ENCODE measurements at regions not wholly inside any gene's neighbourhood (a gene's known extent, or its start where the extent isn't known, plus 50 kb on each side); places are given as distances from the start of the nearest gene placed in this dataset.
"Not testable (repeated sequence)": the region's sequence is repeated elsewhere in the genome, so short reads cannot be mapped to it uniquely, and the experiment has no call there.

DNA sequence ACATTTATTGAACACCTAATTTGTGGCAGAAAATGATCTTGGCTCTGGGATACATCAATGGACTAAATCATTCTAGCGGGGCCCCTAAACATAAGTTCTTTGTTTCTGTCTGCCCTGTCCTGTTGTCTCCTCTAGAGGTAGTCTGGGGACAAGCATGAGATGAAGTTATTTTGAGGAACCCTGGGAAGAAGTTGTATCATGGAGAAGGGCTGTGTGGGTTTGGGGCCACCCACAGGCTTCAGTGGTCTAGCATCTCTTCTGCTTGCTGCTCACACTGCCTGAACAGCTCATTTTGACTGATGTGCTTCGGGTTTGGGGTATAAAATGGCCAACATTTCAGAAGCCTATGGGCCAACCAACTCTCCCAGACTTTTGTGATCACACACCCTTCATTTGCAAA, 50.3 kb upstream of the OSBPL11 start:
- no peak for DNase-seq (ENCODE audit: low read depth)

DNA sequence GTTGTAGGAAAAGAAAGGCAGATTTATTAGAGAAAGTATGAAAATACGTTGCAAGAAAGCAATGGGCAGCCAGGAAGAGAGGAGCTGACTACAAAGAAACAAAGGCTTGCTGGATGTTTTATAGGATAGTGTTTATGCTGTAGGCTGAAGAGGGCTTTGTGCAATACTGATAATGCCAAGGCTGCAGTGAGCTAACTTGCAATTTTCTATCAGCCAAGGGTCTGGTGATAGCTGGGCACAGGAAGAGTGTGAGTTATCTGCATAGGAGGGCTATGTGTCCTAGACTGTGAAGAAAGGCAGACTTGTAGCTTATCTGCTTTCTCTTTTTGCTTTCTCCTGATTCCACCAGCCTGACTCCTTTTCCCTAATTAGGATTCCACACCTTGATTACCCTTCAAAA, 51.3 kb upstream of the OSBPL11 start:
- DNase-seq (ENCODE audit: low read depth) = no peak

DNA sequence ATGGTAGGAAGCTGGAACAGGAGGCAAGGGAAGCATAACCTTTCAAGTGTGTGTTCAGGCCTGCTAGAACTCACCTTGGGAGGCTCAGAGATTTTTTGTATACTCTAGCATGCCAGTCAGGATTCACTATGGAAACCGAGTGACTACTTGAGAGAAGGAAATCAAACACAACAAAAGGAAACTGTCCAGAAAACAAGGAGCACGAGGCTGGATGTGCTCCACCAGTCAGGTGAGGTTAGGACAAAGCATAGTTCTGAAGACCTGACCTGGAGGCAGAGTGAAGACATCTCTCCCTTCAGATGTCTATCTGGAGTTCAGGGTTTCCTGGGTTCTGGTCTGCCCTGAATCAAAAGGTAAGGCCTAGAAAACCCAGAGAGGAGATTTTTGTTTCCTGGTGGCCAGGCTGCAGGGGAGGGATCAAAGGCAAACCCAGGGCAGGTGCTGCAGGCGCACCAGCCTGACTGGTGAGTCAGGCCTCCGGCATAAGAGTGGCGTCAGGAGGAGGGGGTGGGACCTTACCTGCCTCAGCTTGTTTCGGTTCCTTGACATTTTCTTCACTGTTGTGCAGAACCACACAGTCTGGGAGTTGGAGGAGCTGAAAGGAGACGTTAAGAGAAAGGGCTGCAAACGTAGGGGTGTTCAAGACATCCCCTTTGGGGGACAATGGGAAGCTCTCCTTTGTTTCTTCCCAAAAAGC, 52.2 kb upstream of the OSBPL11 start:
- DNase-seq (ENCODE audit: low read depth) = no peak

DNA sequence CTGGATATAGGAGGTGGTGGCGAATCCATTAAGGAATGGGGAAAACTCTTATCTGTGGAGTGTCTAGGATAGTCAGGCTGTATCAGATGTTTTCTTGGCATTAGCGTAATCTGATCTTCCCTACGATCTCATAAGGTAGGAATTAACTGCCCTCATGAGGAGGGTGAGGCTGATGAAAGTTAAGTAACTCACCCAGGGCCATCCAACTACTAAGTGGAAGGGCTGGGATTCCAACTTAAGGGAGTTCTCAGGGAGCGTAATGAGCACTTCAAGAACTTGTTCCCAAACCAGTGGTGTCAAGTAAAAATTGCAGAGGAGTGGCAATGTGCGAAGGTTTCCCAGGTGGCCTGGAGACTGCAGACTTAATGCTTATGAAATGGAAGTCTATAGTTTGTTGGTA, 55.9 kb upstream of the OSBPL11 start:
- DNase-seq (ENCODE audit: low read depth) = no peak

DNA sequence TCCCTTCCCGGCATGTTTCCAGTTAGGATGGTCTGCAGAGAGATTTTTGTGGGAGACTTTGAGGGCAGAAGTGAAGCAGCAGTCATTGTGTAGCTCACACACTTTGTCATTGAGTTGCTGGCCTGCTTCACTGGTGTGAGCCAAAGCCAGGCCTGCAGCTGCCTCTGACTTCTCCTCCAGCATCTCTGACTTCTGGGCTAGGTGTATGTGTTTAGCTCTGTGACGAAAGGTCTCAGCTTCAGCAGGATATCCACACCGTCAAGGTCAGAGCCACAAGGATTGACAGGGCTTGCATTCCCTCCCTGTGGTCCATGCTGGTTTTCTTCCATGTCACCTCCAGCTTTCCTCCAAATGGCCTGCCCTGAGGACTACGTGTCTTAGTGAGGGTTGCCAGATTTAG, 57.1 kb upstream of the OSBPL11 start:
- DNase-seq (ENCODE audit: low read depth) = no peak

DNA sequence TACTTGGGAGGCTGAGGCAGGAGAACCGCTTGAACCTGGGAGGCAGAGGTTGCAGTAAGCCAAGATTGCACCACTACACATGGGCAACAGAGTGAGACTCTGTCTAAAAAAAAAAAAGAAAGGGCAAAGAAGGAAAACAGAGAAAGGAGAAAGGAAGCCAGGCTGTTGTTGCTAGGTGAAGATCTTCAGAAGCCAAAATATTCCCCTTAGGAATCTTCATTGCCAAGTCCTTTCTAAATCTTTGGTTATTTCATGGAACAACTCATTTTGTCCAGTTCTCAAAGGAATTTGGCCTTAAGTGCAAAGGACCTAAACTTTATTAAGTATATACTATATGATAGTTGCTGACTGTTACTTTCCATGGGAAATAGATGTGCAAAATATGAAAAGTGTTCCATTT, 59.2 kb upstream of the OSBPL11 start:
- no peak for DNase-seq (ENCODE audit: low read depth)

DNA sequence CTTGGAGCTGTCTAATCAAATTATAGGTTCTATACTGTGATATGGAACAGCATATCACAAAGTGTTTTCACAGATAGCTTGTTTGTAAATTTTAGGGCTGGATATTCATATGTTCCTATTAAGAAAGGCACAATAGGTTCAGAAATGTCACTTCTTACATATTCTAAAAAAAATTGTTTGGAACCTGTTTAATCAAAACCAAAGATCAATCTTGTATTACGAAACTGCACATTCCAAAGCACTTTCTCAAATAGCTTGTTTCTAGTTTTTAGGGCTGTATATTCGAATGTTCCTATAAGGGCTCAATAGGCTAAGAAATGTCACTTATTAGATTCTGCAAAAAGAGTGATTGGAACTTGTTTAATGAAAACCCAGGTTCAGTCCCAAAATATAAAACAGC, 67.4 kb upstream of the OSBPL11 start:
- no peak for DNase-seq (ENCODE audit: low read depth)

DNA sequence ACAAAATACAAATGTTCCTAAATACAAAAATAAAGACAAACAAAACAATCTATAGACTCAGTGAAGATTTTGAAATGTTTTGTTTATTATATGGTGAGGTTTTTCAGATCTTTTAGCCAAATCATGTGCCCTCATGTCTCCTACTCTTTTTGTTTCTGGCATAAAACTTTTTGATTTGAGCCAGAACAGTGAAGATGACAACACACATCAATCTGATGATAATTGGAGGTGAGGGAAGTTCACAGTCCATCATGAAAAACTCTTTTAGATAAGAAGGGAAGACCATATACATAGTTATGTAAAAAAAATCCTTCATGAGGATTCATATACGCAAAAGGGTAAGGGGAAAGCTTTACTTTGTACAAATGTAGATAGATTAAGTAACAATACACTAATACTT, 75.1 kb upstream of the OSBPL11 start:
- DNase-seq (ENCODE audit: low read depth) = no peak

DNA sequence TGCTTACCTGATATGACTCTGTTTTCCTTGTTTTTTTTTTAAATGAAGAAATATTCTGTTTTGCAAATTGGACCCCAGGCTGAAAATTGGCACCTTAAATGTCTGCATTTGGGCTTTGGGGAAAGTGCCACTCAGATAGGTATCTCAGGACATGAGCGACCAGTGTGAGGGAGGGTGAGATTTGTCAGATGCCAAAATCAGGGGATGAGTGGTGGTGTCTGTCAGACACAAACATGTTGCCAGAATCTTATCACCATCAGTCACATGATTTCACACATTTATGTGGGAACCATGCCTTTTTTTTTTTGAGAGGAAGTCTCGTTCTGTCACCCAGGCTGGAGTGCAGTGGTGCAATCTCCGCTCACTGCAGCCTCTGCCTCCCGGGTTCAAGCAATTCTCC, 75.6 kb upstream of the OSBPL11 start:
- no peak for DNase-seq (ENCODE audit: low read depth)

DNA sequence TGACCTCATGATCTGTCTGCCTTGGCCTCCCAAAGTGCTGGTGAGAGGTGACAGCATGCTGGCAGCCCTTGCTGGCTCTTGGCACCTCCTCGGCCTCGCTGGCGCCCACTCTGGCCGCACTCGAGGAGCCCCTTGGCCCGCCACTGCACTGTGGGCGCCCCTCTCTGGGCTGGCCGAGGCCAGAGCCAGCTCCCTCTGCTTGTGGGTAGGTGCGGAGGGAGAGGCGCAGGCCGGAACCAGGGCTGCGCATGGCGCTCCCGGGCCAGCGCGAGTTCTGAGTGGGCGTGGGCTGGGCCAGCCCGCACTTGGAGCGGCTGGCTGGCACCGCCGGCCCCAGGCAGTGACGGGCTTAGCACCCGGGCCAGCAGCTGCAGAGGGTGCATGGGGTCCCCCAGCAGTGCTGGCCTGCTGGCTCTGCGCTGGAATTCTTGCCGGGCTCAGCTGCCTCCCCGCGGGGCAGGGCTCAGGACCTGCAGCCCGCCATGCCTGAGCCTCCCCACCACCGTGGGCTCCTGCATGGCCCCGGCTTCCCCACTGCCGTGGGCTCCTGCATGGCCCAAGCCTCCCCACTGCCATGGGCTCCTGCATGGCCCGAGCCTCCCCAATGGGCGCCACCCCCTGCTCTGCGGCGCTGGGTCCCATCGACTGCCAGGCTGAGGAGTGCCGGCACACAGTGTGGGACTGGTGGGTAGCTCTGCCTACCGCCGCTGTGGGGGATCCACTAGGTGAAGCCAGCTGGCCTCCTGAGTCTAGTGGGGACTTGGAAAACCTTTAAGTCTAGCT, 76.4 kb upstream of the OSBPL11 start:
- DNase-seq (ENCODE audit: low read depth) = no peak

DNA sequence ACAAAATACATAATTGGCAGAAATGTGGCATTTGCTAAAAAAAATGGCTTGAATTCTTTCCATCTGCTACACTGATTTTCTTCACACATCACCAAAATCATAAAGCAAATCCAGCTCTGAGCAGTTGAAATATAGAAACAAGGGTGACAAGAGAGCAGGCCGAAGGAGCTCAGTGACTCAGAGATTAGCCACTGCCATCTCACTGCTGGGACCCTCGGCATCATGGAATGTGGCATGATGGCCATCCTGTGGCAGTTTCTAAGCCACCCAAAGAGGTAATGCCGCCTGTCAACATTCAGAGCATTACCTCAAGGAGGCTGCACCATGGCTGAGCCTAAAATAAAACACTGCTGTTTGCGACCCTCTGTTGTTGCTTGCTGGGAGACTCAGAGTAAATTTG, 80.5 kb upstream of the OSBPL11 start:
- no peak for DNase-seq (ENCODE audit: low read depth)

DNA sequence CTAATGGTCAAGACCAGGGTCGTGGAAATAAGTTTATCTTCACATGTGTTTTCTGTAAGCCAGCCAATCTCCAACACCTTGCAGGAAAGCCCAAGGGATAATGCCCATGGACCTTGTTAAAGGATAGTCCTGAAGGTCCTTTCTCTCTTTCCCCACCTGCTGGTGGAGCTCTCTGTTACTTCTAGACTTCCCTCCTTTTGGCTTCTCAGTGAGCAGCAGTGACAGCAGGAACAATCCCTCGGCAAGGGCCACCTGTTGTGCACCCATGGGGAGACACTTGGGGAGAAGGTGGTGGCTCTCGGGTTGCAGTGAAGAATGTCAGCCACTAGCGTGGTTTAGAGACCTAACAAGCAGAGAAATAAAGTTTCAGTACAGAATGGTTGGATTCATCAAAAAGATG, 84.0 kb upstream of the OSBPL11 start:
- DNase-seq (ENCODE audit: low read depth) = no peak

DNA sequence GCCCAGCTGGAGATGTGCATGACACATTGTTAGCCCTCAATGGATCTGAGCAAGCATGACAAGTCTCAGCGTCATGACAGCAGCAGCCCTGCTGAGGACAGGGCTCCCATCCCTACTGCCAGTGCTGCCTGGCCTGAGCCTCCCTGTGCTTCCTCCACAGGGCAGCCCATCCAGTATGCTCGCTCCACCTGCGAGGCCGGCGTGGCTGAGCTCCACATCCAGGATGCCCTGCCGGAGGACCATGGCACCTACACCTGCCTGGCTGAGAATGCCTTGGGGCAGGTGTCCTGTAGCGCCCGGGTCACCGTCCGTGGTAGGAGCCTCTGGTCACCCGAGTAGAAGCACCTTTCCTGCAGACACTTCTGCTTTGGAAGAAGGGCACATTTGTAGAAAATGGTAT, 85.8 kb upstream of the OSBPL11 start:
- no peak for DNase-seq (ENCODE audit: low read depth)

DNA sequence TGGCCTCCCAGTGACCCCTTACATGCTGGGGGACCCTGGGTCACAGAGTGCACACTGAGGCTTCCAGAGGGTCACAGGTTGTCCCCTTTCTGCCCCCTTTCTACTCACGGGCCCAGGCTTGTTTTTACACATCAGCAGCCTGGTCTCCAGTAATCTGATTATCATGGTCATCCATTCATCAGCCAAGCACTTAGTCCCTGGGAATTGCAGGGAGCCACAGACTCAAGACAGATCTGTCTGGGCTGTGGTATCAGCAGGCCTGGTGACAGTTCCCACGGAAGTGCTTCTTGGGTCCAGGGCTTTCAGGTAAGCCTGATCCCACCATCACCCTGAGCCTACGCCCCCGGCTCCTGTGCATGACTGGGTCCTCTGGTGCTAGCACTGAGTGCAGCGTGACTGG, 86.6 kb upstream of the OSBPL11 start:
- DNase-seq (ENCODE audit: low read depth) = not testable (repeated sequence)

DNA sequence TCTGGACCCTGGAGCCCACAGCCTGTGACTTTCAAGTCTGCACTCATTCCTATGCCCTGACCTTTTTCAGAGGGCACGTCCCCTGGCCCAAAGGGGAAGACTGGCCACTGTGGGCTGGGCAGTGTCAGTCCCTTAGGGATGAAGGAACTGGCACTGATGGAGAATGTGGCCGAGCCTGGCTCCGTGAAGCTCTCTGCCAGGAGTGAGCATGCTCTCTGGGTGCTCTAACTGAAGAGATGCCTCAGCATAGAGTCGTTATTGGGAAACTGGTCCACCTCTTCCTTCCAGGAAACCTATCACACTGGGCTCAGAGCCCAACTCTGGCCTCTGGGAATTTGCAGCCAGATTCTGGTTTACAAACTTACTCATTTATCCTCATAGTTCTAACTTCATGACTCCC, 87.3 kb upstream of the OSBPL11 start:
- DNase-seq (ENCODE audit: low read depth) = peak; percentile 8

DNA sequence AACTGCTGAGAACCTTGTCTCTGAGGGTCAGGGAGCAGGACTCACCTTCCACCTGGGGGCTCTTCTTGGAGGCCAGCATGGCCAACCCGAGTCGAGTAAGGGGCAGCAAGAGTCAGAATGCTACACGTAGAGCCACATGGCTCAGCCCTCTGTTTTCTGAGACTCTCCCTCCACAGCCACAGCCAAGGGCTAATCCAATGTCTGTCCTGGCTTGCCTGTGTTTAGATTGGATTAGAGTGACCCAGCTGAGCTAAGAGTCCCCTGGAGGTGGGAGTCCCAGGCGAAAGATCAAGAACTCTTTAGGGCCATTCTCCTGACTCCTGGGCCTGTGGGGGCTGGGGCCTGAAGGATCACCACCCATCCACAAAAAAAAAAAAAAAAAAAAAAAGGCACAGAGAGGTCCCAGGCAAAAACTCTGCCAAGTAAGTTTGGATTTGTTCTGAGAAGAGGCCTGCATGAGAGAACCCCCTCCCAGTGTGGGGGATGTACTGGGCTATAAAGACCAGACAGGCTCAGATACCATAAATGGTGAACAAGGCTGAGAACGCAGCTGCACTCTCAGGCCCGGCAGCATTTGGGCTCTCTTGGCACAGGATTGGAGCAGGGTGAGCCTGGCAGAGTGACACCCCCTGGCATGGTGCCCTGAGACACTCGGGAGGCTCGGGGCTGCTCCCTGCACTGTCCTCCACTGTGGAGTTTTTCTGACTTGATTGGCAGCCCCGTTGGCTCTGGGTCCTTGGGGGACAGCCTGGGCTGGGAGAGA, 88.0 kb upstream of the OSBPL11 start:
- DNase-seq (ENCODE audit: low read depth) = peak; percentile 4

DNA sequence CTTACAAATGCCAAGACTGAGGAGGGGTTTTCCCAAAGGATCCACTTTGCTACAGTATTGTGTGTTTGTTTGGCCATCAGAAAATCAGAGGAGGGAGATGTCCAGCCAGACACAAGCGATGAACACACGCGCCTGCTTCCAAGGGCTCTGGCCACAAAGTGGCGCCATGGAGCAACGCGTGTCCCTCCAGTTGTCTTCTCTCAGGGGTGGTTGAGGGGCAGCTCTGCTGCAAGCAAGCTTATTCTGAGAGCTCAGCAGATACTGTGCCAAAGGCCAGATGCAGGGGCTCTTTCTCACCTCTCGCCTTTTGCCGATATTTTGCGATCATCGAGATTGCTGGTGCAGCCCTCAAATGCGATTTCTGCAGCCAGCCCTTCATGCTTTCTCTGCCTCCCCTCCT, 88.9 kb upstream of the OSBPL11 start:
- peak; percentile 5 for DNase-seq (ENCODE audit: low read depth)

DNA sequence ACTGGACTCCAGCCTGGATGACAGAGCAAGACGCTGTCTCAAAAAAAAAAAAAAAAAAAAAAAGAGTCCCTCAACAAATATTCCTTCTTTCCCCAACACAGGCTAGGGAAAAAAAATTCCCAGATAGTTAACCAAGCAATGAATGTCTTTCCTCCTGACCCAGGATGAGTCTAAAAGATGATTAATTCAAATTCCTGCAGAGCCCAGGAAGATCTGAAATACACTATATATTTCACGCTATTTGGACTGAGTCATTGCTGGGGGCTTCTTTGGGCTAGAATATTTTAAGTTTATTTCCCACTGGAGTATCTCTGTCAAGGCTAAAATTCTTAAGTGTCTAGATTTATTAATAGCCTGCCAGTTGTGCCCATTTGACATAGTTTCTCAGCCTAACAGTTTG, 90.4 kb upstream of the OSBPL11 start:
- DNase-seq (ENCODE audit: low read depth) = not testable (repeated sequence)

DNA sequence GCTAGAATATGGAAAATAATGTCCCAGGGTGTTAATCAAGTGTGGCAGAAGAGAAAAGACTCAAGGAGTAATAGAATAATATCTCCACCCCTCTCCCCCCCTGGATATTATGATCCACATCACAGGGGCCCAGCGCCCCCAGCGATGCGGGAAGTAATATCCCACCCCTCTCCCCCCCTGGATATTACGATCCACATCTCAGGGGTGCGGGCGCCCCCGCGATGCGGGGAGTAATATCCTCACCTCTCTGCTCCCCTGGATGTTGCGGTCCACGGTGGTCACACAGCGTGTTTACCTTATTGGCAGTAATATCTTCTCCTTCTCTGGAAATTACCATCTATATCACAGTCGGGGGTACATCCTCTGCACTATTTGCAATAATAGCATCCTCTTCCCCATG, 97.1 kb upstream of the OSBPL11 start:
- DNase-seq (ENCODE audit: low read depth) = no peak

DNA sequence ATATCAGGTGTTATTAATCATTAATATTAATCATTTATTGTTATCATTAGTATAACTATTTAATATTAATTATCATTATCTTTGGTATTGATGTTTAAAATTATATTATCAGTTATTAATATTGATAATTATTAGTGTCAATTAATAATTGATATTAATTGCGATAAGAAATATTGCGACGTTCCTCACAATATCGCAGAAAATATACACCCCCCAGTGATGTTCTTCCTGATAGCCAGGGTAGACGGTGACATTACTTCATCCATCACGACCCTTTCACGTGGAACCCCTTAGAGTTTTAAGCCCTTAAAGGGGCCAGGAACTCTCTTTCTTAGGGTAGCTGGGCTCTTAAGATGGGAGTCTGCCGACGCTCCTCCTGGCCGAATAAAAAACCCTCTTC, 98.6 kb upstream of the OSBPL11 start:
- no peak for DNase-seq (ENCODE audit: low read depth)

DNA sequence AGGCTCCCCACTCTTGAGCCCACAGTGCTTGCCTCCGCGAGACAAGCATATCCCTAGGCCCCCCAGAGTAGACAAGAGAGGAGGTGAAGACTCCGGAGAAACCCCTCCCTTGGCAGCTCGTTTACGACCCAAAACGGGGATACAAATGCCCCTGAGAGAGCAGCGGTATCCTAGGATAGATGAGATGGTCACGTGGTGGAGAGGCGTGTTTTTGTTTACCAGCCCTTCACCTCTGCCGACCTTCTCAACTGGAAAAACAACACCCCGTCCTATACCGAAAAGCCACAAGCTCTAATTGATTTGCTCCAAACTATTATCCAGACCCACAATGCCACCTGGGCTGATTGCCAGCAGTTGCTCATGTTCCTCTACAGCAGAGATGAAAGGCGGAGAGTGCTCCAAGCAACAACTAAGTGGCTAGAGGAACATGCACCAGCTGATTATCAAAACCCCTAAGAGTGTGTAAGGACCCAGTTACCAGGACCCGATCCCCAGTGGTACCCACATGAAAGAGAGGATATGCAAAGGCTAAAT, 99.5 kb upstream of the OSBPL11 start:
- DNase-seq (ENCODE audit: low read depth) = no peak

DNA sequence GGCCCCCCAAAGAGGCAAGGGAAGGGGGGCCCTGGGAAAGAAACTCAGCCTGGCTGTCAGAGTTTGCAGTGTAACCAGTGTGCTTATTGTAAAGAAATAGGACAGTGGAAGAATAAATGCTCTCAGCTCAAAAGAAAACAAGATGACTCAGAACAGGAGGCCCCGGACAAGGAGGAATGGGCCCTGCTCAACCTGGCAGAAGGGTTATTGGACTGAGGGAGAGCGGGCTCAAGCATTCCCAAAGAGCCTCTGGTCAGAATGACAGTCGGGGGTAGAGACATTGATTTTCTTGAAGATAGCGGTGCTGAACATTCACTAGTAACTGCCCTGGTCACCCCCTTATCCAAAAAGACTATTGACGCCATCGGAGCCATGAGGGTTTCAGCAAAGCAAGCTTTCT, 100.4 kb upstream of the OSBPL11 start:
- DNase-seq (ENCODE audit: low read depth) = no peak

DNA sequence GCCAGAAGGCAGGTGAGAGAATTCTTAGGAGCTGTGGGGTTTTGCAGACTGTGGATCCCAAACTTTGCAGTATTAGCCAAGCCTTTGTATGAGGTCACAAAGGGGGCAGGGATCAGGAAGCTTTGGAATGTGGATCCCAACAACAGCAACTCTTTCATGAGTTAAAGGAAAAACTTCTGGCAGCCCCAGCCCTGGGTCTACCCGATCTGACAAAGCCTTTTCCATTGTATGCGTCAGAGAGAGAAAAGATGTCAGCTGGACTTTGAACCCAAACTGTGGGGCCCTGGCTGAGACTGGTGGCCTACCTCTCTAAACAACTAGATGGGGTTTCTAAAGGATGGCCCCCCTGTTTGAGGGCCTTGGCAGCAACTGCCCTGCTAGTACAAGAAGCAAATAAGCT, 101.8 kb upstream of the OSBPL11 start:
- DNase-seq (ENCODE audit: low read depth) = not testable (repeated sequence)
